NCI-H510A treated with DMSO at 0.1 percent for 48 hours (cell line): ENCODE measurements at regions not wholly inside any gene's neighbourhood (a gene's known extent, or its start where the extent isn't known, plus 50 kb on each side); places are given as distances from the start of the nearest gene placed in this dataset.
"Not testable (repeated sequence)": the region's sequence is repeated elsewhere in the genome, so short reads cannot be mapped to it uniquely, and the experiment has no call there.

Source experiments
- DNase-seq: peaks from one replicate; lab custom pipeline; 2025; lab: John Stamatoyannopoulos, UW

DNA sequence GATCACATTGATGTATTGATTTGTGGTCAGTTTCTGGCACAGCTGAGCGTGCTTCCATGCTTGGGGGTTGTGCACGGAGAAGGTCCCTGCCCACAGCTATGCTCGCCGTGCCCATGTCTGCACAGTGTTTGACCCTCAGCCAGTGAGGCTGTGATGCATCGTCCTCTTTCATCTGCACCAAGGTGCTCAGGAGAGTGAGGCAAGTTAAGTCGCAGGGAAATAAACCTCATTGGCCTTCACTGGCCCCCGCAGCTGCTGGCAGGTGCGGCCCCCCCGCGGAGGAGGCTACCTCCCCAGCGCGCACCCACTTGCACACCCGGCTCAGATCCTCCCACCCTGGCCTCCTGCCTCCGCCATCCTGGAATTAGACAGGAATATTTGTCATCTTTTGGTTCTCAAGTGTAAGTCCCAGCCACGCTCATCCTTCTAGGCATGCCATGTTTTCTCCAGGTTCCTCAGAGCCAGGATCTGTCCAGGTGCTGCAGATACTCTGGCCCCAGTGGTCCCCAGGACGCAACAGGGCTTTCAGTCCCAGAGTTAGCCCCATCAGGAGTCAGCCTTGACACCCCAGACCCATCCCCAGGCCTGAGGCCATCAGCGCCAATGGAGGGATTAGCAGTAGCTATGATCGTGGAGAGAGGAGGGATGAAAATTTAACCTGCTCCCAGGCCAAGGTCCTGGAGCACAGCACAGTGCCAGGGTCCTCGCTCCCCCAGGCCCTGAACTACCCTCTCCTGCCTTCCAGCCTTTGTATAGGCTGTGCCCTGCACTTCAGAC lies 93.7 kb downstream of the OAT start:
- no peak for DNase-seq

DNA sequence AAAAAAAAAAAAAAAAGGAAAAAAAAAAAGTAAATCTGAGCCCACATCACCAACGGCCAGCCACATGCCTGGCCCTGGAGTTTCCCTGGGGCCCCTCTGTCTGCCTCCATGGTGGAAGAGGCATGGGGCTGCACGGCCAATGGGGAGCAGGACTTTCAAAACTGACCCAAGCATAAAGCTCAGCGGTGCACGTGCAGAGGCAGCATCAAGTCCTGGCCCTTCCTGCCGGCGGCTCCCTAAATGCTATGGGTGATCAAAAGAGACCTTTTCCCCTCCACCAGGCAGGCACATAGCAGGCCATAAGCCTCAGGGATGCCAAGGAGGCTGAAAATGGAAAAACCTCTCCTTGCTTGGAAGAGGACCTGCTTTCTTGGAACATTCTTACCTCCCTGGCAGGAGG lies 94.3 kb downstream of the OAT start:
- no peak for DNase-seq

DNA sequence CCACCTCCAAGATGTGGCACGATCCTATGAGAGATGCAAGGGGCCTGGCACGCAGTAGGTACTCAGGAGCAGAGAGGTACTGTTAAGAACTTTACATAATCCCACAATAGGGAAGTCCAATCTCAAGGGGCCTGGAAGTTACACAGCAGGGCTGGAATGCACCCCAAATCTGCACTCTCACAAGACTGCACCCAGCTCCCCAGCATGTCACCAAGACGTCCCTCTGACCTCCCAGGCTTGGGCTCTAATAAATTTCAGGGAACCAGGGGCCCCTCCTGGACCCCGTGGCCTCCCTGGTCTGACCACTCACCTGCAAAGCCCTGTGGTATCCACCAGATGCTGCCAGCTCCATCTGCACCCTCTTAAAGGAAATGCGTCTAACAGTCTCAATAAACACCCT lies 94.9 kb downstream of the OAT start:
- DNase-seq, result no peak

DNA sequence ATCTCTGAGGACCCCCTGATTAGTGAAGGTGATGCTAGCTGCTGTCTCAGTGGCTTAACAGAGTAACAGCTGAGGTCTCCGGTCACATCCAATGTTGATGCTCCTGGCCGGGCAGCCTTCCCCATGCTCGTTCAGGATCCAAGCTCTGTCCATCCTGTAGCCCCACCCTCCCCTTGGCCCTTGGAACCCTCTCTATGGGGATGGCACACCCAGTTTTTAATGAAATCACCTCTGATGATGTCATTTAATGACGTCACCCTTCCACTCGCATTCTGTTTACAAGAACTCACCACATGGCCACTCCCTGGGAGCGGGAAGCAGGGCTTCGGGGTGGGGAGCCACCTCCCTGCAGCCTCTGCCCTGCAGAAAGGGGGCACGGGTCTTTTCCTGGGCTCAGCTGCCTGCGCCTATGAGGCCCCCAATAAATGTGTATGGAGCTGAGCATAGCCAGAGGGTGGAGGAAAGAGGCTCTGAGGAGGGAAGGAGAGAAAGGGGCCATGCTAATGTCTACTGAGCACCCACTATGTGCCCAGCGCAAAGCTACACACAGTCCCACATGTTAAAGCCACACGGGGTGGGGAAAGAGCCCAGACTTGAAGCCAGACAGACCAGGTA lies 95.5 kb downstream of the OAT start:
- no peak for DNase-seq

DNA sequence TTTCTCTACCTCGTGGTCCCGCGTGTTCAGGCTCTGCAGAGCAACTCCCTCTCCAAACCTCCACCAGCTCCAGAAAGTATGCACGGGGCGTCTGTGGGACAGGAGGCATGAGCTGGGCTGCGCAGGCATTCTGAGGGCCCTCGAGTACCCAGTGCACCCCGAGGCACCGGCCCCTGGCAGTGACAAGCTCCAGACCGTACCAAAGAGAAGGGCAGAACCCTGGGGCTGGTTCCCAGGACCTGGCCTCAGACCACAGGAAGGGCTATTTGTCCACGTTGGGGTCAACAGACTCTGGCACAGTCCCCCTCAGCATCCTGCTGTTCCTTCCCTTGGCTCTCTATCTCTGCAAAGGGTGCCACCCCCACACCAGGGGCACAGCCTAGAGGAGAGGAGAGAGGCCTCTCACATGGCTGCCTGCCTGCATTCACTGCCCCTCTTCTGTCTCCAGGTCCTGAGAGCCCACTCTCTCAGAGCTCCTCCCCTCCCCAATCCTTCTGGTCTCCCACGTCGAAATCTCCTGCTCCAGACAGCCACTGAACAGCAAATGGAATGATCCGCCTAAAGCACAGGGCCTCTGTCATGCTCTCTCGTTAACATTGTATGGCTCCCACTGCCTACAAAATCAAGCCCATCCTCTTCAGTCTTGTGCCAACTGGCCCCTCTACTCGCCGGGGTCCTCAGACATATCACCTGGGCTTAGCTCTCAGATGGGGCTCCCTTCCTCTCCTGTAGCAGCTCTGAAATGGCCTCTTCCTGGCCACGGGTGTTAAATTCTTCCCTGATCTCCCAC lies 96.3 kb downstream of the OAT start:
- no peak for DNase-seq

DNA sequence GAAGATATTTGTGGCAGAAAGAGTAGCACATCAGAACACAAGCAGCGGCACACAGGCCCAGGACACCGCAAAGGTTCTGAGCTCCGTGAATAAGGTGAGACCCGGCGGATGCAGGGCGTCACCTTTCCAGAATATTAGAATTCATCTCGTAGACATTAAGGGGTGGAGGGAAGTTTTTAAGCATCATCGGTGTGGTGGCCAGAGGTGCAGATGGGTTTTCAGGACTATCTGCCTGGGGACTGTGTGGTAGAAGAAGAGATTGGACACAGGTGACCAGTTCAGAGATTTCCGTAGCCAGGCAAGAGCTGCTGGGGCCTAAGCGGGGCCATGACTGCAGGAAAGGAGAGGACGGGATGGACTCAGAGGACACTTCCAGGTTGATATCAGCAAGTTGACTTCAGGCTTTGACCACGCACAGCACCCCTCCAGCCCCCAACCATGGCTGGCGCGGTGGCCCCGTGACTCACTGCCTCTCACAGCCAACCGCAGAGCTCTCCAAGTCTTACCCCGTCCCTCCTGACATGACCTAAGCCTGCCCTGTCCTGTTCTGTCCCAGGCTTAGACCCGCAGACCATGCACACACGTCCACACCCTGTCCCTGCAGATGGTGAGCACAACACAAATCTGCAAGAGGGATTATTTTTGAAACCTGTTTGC lies 97.2 kb downstream of the OAT start:
- DNase-seq, result no peak

DNA sequence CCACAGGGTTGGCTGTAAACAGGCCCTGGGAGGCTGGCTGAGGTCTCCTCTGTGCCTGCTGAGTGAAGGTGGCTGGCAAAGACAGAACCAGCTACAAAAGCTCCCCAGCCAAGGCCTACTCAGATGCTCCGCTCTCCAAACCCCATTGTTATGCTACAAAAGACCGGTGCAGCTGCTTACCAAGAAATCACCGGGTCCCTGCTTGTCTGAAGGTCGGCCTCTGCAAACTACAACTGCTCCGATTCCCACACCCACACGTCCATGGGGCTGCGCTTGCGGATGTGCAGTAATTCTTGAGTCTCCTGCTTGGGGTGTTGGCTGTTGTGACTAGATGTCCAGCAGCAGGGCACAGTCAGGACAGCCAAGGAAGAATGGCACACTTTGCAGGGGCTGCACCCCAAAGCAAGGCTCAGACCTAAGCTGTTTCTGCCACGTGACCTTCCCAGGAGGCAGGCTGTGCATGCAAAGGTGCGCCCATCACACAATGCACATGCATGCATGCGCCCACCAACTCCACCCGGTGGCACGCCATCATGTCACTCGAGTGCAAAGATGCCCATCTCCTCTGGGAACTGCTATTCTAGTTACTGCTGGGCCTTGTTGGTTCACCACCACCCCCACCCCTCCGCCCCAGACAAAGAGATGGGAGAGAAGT lies 97.8 kb downstream of the OAT start:
- DNase-seq, result no peak

DNA sequence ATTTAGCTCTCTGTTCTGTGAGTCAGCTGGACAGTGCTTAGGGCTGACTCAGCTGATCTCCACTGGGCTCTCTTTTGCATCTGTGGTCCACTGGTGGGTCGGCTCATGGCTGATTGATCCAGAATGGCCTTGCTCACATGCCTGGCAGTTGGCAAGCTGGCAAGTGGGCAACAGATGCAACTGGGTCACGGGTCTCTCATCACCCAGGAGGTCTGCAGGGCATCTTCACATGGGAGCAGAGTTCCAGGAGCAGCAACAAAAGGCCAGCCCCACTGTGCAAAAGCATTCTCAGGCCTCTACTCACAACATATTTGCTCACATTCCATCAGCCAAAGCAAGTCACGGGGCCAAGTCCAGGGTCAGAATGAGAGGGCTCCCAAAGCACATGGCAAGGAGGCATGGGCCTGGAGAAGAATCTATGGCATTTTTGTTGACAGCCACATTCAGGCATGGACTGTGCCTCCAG lies 98.8 kb downstream of the OAT start:
- DNase-seq, result no peak

DNA sequence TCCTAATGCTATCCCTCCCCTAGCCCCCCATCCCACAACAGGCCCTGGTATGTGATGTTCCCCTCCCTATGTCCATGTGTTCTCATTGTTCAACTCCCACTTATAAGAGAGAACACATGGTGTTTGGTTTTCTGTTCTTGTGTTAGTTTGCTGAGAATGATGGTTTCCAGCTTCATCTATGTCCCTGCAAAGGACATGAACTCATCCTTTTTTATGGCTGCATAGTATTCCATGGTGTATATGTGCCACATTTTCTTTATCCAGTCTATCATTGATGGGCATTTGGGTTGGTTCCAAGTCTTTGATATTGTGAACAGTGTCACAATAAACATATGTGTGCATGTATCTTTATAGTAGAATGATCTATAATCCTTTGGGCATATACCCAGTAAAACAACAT lies 99.2 kb downstream of the OAT start:
- not testable (repeated sequence) for DNase-seq

DNA sequence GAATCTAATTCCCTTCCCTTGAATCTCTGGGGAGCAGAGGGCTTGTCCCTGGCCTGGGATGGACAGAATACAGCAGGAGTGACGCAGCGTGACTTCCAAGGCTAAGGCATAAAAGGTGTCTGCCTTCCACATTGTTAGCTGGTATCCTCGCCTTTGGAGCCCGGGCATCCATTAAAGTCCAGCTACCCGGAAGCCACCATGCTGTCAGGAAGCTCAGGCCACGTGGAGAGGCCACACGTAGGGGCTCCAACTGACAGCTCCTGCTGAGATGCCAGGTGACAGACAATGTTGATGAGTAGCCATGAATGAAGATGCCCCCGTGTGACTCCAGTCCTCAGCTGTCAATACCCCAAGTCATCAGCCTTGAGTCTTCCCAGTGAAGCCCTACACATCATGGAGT lies 99.9 kb downstream of the OAT start:
- DNase-seq, result no peak

DNA sequence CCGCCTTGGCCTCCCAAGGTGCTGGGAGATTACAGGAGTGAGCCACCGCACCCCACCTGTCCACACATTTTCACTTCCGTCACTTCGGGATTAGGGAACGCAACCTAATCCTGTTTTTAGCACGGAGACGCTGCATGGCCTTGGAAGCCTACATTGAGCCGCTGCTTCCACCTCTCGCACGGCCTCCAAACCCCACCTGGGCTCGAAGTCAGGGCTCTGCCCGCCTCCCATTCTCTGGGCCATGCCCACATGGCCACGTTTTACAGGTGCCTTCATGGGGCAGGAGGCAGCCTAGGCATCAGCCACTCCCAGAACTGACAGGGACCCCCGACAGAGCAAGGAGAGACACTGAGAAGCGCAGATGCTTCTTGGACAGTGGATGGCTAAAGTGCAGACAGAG lies 100.6 kb downstream of the OAT start:
- no peak for DNase-seq

DNA sequence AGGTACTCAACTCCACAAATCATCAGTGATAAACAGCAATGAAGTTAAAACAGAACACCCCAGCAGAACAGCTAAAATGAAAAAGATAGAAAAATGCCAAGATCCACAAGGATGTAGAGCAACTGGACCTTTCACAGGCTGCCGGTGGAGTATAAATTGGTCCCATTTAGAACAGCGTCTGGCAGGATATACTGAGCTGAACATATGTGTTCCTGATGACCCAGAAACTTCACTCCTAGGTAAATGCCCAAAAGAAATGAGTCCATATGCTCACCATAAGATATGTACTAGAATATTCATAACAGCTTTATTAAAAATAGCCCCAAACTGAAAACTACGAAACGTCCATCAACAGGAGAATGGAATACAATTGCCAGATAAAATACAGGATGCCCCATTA lies 102.4 kb downstream of the OAT start:
- DNase-seq, result no peak

DNA sequence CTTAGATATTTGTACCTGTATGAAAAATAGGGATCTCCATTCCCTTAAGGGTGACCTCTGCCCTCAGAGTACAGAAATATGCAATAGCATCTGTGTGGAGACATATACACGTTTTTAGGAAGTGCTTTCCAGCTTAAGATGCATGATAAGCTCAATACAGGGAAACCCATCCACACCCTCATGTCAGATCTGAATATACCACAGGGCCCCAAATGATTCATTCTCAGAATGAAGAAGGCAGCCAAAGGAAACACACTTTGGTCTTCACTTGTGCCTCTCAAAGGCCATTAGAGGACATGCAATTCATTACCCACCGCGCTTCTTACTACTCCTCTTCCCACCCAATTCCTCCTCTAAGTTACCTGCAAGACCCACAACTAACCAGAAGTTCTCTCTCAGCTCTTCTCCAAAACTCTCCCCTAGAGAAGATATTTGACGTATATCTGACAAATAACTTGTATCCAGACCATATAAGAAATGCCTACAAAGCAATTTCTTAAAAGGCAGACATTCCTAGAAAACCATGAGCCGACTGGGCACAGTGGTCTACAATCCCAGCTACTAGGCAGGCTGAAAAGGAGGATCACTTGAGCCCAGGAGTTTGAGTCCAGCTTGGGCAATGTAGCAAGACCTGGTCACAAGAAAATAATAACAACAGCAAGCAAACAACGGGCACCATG lies 103.0 kb downstream of the OAT start:
- no peak for DNase-seq

DNA sequence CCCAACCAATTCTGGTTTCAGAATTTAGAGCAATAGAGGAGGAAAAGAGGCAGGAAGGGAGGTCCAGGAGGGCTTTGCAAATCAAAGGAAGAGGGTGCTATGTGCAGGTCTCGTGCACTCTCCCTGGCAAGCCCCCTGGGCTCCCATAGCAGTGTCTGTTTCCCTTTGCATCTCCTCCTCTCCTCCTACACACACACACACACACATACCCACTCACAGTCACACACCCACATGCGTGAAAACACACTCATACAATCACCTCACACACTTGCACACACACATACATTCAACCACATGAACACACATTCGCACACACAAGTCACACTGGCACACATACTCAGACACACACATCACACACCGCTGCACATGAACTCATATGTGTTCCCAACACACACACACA lies 105.3 kb downstream of the OAT start:
- no peak for DNase-seq

DNA sequence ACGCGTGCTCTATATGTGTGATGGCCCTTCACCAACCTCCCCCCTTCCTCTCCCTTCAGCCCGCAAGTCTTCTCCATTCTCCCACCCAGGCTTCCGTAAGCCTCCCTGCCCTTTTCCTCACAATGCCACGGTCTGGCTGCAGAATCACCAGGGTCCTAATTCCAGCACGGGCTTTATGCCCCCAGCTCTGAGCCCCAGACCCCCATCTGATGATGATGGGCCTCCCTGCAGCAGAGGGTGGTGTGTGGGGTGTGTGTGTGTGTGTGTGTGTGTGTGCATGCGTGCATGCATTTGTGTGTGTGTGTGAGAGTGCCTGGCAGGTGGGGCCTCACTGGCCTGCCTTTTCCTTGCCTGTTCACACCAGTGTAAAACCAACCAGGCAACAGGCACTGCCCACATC lies 109.9 kb downstream of the OAT start:
- DNase-seq, result no peak

DNA sequence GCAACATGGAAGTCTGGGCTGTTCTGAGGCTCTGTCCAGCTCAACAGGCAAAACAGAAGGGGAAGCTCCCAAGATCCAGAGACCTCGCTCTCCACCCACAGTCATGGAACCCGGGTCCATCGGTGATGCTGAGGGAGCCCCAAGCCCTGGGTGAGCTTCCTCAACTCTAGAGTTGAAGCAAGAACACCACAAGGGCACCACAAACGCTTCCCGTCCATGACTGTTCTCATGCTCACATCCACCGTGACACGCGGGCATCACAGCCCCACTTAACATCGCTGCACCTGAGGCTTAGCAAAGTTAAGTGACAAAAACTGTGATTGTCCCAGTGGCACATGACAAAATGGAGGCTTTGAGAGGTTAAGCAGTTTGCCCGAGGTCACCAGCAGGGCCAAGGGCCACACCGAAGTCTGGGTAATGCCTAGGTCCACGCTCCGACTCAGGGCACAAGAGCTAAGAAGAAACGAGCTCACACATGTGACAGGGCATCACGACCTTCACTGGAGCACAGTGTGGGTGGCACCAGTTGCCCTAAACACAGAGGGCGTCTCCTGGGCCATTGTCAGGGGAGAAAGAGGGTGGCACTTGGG lies 110.6 kb downstream of the OAT start:
- DNase-seq, result no peak

DNA sequence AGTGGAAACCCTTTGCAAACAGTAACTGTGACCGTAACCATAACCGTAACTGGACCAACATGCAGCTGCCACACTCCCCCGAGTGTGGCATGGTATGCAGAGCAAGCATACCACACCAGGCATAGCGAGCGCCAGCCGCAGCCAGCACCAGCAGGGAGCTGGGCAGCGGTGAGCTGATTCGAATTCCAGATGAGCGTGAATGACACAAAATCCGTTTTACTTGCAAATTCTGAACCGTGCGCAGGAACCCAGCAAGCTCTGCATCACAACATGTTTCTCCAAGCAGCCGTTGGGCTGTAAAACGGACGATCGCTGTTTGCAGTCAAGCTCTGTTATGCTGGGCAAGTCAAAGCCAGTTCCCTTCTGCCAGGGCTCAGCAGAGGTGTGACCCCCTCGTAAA lies 111.1 kb downstream of the OAT start:
- no peak for DNase-seq

DNA sequence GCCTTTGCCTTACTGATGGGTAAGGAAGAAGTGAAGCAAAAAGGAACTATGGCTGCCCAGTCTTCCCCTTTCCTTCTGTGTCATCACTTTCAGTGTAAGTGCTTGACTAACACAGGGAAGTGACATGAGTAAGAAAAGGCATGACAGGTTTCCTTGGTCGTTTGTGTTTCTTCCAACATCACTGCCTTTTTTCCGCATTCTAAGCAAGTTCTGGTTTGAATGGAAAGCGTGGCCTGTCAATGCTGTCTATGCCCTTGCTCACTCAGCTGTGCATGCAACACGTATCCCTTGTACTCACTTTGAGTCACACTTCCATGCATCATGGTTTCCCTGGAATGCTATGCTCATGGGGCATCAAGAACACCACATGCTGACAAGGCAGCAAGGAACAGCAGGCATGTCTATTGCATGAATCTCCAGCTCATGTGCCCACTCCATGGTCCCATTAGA lies 111.8 kb downstream of the OAT start:
- no peak for DNase-seq

DNA sequence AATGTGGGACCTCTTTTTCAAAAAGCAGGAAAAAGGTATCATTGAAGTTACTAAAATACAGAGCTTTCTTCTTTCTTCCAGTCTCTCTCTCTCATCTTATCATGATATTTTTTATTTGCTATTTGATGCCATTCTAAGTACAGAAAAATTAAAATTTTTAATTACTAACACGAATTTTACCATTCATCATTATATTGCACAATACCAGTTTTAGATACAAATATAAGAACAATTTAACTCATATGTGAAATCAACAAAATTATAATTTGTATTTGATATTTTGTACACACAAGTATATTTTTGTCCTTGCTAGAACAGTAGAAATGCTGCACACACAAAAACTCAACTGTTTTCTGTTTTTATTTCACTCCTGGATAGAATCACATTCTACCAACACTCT lies 112.2 kb downstream of the OAT start:
- DNase-seq, result no peak

DNA sequence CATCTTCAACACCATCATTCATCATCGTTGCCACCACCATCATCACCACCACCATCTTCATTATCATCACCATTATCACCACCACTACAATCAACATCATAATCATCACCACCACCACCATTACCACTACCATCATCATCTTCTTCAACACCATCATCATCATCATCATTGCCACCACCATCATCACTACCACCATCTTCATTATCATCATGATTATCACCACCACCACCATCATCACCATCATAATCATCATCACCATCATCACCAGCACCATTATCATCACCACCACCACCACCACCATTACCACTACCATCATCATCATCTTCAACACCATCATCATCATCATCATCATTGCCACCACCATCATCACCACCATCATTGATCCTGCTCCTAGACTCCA lies 112.7 kb downstream of the OAT start:
- DNase-seq, result no peak

DNA sequence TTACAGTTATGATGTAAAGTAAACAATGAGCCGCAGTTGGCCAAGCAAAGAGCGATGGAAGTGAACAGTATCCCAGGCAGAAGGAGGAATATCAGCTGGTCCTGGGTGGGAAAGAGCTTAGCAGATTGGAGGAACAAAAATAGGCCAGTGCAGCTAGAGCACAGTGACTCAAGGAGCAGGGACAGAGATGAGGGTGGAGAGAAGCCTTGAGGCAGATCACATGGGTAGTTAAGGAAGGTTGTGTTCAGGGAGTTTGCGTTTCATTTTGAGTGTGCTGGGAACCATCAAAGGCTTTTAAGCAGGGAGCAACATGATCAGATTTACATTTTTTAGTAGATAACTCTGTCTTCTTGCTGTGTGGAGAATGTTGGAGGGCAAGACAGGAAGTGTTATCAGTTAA lies 113.6 kb downstream of the OAT start:
- no peak for DNase-seq
